Hepatocyte (in vitro differentiated cells): ENCODE measurements at regions not wholly inside any gene's neighbourhood (a gene's known extent, or its start where the extent isn't known, plus 50 kb on each side); places are given as distances from the start of the nearest gene placed in this dataset.

ENCODE experiments used
- DNase-seq: peaks from one replicate; pipeline ENCODE4 v3.0.0-alpha.2; 2016; ENCODE audit warnings: low spot score
- H2AFZ ChIP-seq: fragments of 200-600 bp; sonication (generic); 2 replicates; pipeline ENCODE4 v1.6.0; 2016; ENCODE audit warnings: antibody characterized with exemption, mild to moderate bottlenecking
- H3K27ac ChIP-seq: fragments of 200-600 bp; sonication (generic); 2 replicates; pipeline ENCODE4 v1.5.1; 2016; ENCODE audit warnings: mild to moderate bottlenecking
- H3K27me3 ChIP-seq: fragments of 200-600 bp; sonication (generic); 2 replicates; pipeline ENCODE4 v1.6.1; 2016
- H3K36me3 ChIP-seq: fragments of 200-600 bp; sonication (generic); replicated peaks from 2 replicates; pipeline ENCODE4 v1.5.1; 2016; ENCODE audit warnings: low read depth; ENCODE audit not compliant: insufficient read depth
- H3K4me1 ChIP-seq: fragments of 200-600 bp; sonication (generic); 2 replicates; pipeline ENCODE4 v1.5.1; 2016; ENCODE audit warnings: mild to moderate bottlenecking, moderate library complexity; ENCODE audit not compliant: insufficient read depth
- H3K4me2 ChIP-seq: fragments of 200-600 bp; sonication (generic); 2 replicates; pipeline ENCODE4 v1.6.0; 2016
- H3K4me3 ChIP-seq: fragments of 200-600 bp; sonication (generic); 2 replicates; pipeline ENCODE4 v1.5.1; 2016; ENCODE audit warnings: mild to moderate bottlenecking
- H3K79me2 ChIP-seq: fragments of 200-600 bp; sonication (generic); 2 replicates; pipeline ENCODE4 v1.6.0; 2017; ENCODE audit warnings: mild to moderate bottlenecking
- H3K9me2 ChIP-seq: fragments of 200-600 bp; sonication (generic); replicated peaks from 2 replicates; pipeline ENCODE4 v1.6.0; 2017; ENCODE audit warnings: mild to moderate bottlenecking; ENCODE audit not compliant: insufficient read depth
- H3K9me3 ChIP-seq: fragments of 200-600 bp; sonication (generic); 2 replicates; pipeline ENCODE4 v1.5.1; 2016; ENCODE audit warnings: low read depth, mild to moderate bottlenecking
- H4K20me1 ChIP-seq: fragments of 200-600 bp; sonication (generic); 2 replicates; pipeline ENCODE4 v1.6.0; 2016; ENCODE audit warnings: mild to moderate bottlenecking; ENCODE audit not compliant: insufficient read depth, poor library complexity, severe bottlenecking
- EZH2 ChIP-seq: fragments of 200-600 bp; sonication (generic); IDR thresholded peaks from 2 replicates; pipeline ENCODE4 v1.6.1; 2016; ENCODE audit warnings: antibody characterized with exemption, mild to moderate bottlenecking, borderline replicate concordance
- EZH2phosphoT487 ChIP-seq: fragments of 200-600 bp; sonication (generic); IDR thresholded peaks from one replicate; pipeline ENCODE4 v1.6.1; 2018; ENCODE audit warnings: antibody characterized with exemption, mild to moderate bottlenecking, low read depth, moderate library complexity; ENCODE audit not compliant: unreplicated experiment, severe bottlenecking
- WGBS: methylation state at CpG from one replicate; pipeline ENCODE4 v1.1.6; 2016; ENCODE audit warnings: low lambda C conversion rate; ENCODE audit errors: missing lambda C conversion rate; 5-methylcytosine and 5-hydroxymethylcytosine counted together
- TF ChIP-seq, protein P1 (sequence below): fragments of 200-600 bp; sonication (generic); IDR thresholded peaks from 2 replicates; pipeline ENCODE4 v1.5.1; 2016; ENCODE audit warnings: antibody characterized with exemption, mild to moderate bottlenecking; ENCODE audit not compliant: poor library complexity

DNA sequence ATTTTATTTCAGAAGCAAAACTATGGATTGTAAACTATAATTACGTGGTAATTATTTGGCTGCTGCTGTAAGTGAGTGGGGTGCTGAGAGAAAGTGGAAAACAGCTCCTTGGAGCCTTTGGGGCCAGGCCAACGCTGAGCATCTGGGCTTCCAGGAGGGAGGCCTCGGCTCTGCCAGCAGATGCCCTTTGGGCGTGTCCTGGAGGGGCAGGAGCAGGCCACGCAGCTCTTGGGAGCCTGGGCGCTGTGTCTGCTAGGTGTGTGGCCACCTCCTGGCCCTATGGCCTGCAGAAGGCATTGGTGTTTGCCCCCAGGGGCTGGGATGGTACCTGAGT, 423.3 kb downstream of the GLRX3 start:
- Histone ChIP-seq H3K27ac (no peak overlapping the region), H3K27me3 (no peaks in the 10 kb centered on the region), H3K4me3 (no peak overlapping the region), H3K36me3 (no peaks in the 10 kb centered on the region), H2AFZ (no peak overlapping the region), H3K9me3 (no peaks in the 10 kb centered on the region), H3K4me1 (no peaks in the 10 kb centered on the region), H3K4me2 (no peak overlapping the region), H4K20me1 (no peaks in the 10 kb centered on the region), H3K79me2 (no peaks in the 10 kb centered on the region), H3K9me2 (no peaks in the 10 kb centered on the region)
- DNase-seq = no peak
- WGBS = 86% methylated on average over 6 of the region's 6 CpGs
- TF ChIP-seq EZH2 (no peak), EZH2phosphoT487 (no peak)
- TF ChIP-seq, protein P1, sequence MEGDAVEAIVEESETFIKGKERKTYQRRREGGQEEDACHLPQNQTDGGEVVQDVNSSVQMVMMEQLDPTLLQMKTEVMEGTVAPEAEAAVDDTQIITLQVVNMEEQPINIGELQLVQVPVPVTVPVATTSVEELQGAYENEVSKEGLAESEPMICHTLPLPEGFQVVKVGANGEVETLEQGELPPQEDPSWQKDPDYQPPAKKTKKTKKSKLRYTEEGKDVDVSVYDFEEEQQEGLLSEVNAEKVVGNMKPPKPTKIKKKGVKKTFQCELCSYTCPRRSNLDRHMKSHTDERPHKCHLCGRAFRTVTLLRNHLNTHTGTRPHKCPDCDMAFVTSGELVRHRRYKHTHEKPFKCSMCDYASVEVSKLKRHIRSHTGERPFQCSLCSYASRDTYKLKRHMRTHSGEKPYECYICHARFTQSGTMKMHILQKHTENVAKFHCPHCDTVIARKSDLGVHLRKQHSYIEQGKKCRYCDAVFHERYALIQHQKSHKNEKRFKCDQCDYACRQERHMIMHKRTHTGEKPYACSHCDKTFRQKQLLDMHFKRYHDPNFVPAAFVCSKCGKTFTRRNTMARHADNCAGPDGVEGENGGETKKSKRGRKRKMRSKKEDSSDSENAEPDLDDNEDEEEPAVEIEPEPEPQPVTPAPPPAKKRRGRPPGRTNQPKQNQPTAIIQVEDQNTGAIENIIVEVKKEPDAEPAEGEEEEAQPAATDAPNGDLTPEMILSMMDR = no peak

DNA sequence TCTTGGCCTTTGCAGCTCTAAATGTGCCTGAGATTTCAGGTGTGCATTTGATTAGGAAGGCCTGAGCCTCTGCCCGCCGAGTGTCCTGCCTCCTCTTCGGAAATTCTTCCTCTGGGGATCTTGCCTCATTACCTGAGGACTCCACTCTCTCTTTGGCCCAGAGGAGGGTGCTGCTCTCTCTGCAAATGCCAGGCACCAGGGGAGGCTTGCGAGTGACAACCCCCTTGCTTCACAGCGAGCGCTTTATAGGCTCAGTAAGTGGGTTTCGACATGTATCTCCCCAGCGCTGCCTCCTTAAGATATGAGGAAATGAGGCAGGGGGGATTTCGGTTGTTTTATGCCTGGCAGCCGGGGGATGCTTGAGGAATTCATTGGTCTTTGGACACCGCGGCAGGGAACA, 423.9 kb downstream of the GLRX3 start:
- Histone ChIP-seq H3K9me2 (no peaks in the 10 kb centered on the region), H3K79me2 (no peaks in the 10 kb centered on the region), H3K27me3 (no peaks in the 10 kb centered on the region), H3K27ac (no peak overlapping the region), H3K9me3 (no peaks in the 10 kb centered on the region), H2AFZ (no peak overlapping the region), H3K36me3 (no peaks in the 10 kb centered on the region), H3K4me1 (no peaks in the 10 kb centered on the region), H3K4me3 (no peak overlapping the region), H3K4me2 (no peak overlapping the region), H4K20me1 (no peaks in the 10 kb centered on the region)
- 85% methylated on average over 12 of the region's 12 CpGs for WGBS
- TF ChIP-seq, protein P1 = no peak
- TF ChIP-seq EZH2 (no peak), EZH2phosphoT487 (no peak)
- DNase-seq = no peak

DNA sequence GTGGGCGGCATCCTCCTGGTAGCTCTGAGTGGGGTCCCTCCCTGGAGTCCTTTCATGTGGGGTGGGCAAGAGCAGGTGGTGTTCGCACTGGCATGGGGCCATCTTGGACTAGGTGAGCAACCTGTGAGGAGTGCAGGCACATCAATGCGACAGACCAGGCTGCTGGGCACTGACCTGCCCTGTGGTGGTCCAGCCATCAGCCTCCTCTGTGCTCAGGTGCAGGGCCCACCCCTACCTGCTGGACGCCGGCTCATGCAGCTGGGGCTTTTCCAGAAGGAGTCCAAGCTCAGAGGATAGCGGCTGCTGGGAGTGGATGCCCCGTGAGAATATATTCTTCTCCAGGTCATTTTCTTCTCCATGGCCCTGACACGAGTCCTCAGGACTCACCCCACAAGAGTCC, 424.4 kb downstream of the GLRX3 start:
- Histone ChIP-seq H3K4me1 (no peaks in the 10 kb centered on the region), H3K9me3 (no peaks in the 10 kb centered on the region), H3K79me2 (no peaks in the 10 kb centered on the region), H3K4me2 (no peak overlapping the region), H3K9me2 (no peaks in the 10 kb centered on the region), H4K20me1 (no peaks in the 10 kb centered on the region), H3K4me3 (no peak overlapping the region), H3K27me3 (no peaks in the 10 kb centered on the region), H2AFZ (no peak overlapping the region), H3K27ac (no peak overlapping the region), H3K36me3 (no peaks in the 10 kb centered on the region)
- no peak for DNase-seq
- WGBS = 98% methylated on average over 8 of the region's 8 CpGs
- no peak for TF ChIP-seq EZH2
- TF ChIP-seq, protein P1 = no peak
- TF ChIP-seq EZH2phosphoT487 = no peak

DNA sequence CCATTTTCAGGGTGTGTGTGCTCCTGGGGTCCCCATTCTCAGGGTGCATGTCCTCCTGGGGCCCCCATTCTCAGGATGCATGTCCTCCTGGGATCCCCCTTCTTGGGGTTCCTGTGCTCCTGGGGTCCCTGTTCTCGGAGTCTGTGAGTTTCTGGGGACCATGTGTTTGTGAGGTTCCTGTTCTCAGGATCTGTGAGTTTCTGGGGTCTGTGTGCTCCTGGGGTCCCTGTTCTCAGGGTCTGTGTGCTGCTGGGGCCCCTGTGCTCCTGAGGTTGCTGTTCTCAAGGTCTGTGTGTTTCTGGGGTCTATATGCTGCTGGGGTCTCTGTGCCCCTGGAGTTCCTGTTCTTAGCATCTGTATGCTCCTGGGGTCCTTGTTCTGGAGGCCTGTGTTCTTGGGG, 425.5 kb downstream of the GLRX3 start:
- WGBS = 89% methylated on average over 1 of the region's 1 CpG
- no peaks in the 10 kb centered on the region for H3K9me3 ChIP-seq

More for the DNA sequence above, 425.5 kb downstream of the GLRX3 start:
- Histone ChIP-seq H3K27ac (no peak overlapping the region), H3K79me2 (no peaks in the 10 kb centered on the region), H3K4me2 (no peak overlapping the region), H3K27me3 (no peaks in the 10 kb centered on the region), H4K20me1 (no peaks in the 10 kb centered on the region), H3K4me3 (no peak overlapping the region), H3K9me2 (no peaks in the 10 kb centered on the region), H3K4me1 (no peaks in the 10 kb centered on the region), H3K36me3 (no peaks in the 10 kb centered on the region), H2AFZ (no peak overlapping the region)
- TF ChIP-seq, protein P1 = no peak
- TF ChIP-seq EZH2phosphoT487 = no peak
- TF ChIP-seq EZH2 = no peak
- no peak for DNase-seq
